PC-3 (cell line): ENCODE measurements at regions not wholly inside any gene's neighbourhood (a gene's known extent, or its start where the extent isn't known, plus 50 kb on each side); places are given as distances from the start of the nearest gene placed in this dataset.

Experiments used
- CTCF ChIP-seq: fragments of 300-600 bp; sonication (generic); conservative IDR thresholded peaks from 2 replicates; pipeline ENCODE4 v1.5.1; 2017; ENCODE audit warnings: antibody characterized with exemption, low read depth, mild to moderate bottlenecking, low read length
- EZH2 ChIP-seq: fragments of 300-600 bp; sonication (generic); IDR thresholded peaks from one replicate; pipeline ENCODE4 v1.6.1; 2017; ENCODE audit warnings: antibody characterized with exemption, mild to moderate bottlenecking, low read length; ENCODE audit not compliant: unreplicated experiment
- EZH2phosphoT487 ChIP-seq: fragments of 300-600 bp; sonication (generic); IDR thresholded peaks from 2 replicates; pipeline ENCODE4 v1.6.1; 2018; ENCODE audit warnings: mild to moderate bottlenecking, antibody characterized with exemption, low read length, borderline replicate concordance

GRCh38 chr5:85838781-85839180 lies 779.0 kb upstream of the COX7C start:
- no peak for TF ChIP-seq CTCF
- no peak for TF ChIP-seq EZH2
- TF ChIP-seq EZH2phosphoT487, result no peak
